Stomach (tissue), 8 donors: ENCODE measurements at regions not wholly inside any gene's neighbourhood (a gene's known extent, or its start where the extent isn't known, plus 50 kb on each side); places are given as distances from the start of the nearest gene placed in this dataset.

Experiments used
- DNase-seq, 2 donors: peaks; one replicate each; pipeline versions ENCODE4 v3.0.0 to v3.0.0-alpha.2; 2013 to 2019
- H3K27ac ChIP-seq, 5 donors: fragments of 200-600 bp in 4 of 5; sonication (generic) in 4 of 5; one replicate each; pipeline ENCODE4 v1.5.1; 2013 to 2019; ENCODE audit warnings: mild to moderate bottlenecking in 1 of 5, moderate library complexity in 1 of 5
- H3K27me3 ChIP-seq, 3 donors: fragments of 200-600 bp; sonication (generic); one replicate each; pipeline ENCODE4 v1.5.1; 2017 to 2019; ENCODE audit warnings: mixed run types in 1 of 3
- H3K36me3 ChIP-seq, 4 donors: fragments of 200-600 bp; sonication (generic); 1 replicate in 3 of 4; 2 replicates in 1 of 4; pipeline ENCODE4 v1.5.1; 2016 to 2019
- H3K4me1 ChIP-seq, 4 donors: fragments of 200-600 bp; sonication (generic); one replicate each; pipeline ENCODE4 v1.5.1; 2016 to 2019
- H3K4me3 ChIP-seq, 4 donors: fragments of 200-600 bp; sonication (generic) in 3 of 4; one replicate each; pipeline ENCODE4 v1.5.1; 2016 to 2019; ENCODE audit warnings: mild to moderate bottlenecking in 1 of 4
- H3K9me3 ChIP-seq, 4 donors: fragments of 200-600 bp; sonication (generic); one replicate each; pipeline ENCODE4 v1.5.1; 2016 to 2019
- CTCF ChIP-seq, 7 experiments: fragments of 450-650 bp in 4 of 7; fragments of 200-600 bp in 3 of 7; sonication (generic) in 3 of 7; IDR thresholded peaks; one replicate each; pipeline ENCODE4 v1.5.1; 2016 to 2019; ENCODE audit warnings: antibody characterized with exemption in 7 of 7, control low read depth in 2 of 7, mild to moderate bottlenecking in 1 of 7
- EP300 ChIP-seq: sonication (generic); formaldehyde crosslinking; IDR thresholded peaks from one replicate; pipeline ENCODE4 v1.6.1; 2017; ENCODE audit warnings: antibody characterized with exemption
- POLR2A ChIP-seq, 4 donors: fragments of 450-650 bp; IDR thresholded peaks; one replicate each; pipeline ENCODE4 v1.6.1; 2016; ENCODE audit warnings: antibody characterized with exemption in 4 of 4, control low read depth in 2 of 4, mild to moderate bottlenecking in 1 of 4, moderate library complexity in 1 of 4
- POLR2AphosphoS5 ChIP-seq, 3 donors: sonication (generic); formaldehyde crosslinking; IDR thresholded peaks; one replicate each; pipeline ENCODE4 v1.6.1; 2016; ENCODE audit warnings: antibody characterized with exemption in 3 of 3
- WGBS, 5 donors: extraction: QIAGEN DNeasy Blood & Tissue Kit in 3 of 5; methylation state at CpG; one replicate each; pipeline versions ENCODE4 v1.1.5 to v1.1.7; 2013 to 2018; 5-methylcytosine and 5-hydroxymethylcytosine counted together
- intact Hi-C: fragments of 100-400 bp; cut with DNase I; formaldehyde crosslinking; loops from one replicate; pipeline ENCODE4 v1.15.1; 2023; ENCODE audit warnings: low total_unique reads
- small RNA-seq, 4 donors: library from RNA; depleted of rRNA; stranded (forward); fragments of <200 nt; gene quantifications; one replicate each; pipeline ENCODE3, GENCODE V24; 2016
- donor health status: healthy with polysubstance abuse.
- donor health status: Bipolar disorder and iron deficiency.
- donor health status: healthy.

GRCh38 chr2:14572633-14573032, 59.9 kb upstream of the LRATD1 start:
- TF ChIP-seq POLR2AphosphoS5 (IDR thresholded peaks at IDR 0.05) (no peak), POLR2A (IDR thresholded peaks at IDR 0.05) (no peak)
- H3K9me3 ChIP-seq, result no peaks in the 10 kb centered on the region
- H3K4me1 ChIP-seq, result peaks cover 0 to 3% (median 0%) of the 10 kb centered on the region in 4 donors
- intact Hi-C loops, result no loop called here
- H3K27ac ChIP-seq, result no peak overlapping the region
- no peaks in the 10 kb centered on the region for H3K27me3 ChIP-seq
- H3K36me3 ChIP-seq, result no peaks in the 10 kb centered on the region
- WGBS, 5 donors, result 24 to 53% (median 43%) methylated on average over 2 of the region's 2 CpGs
- no peak for DNase-seq
- no peak overlapping the region for H3K4me3 ChIP-seq

GRCh38 chr2:14577843-14578242, 54.7 kb upstream of the LRATD1 start:
- no peak overlapping the region for H3K4me3 ChIP-seq
- WGBS, 5 donors, result 69 to 82% (median 78%) methylated on average over 4 of the region's 4 CpGs
- H3K9me3 ChIP-seq, result no peaks in the 10 kb centered on the region
- no peaks in the 10 kb centered on the region for H3K27me3 ChIP-seq
- peaks cover 0 to 2% (median 0%) of the 10 kb centered on the region in 4 donors for H3K4me1 ChIP-seq
- DNase-seq, result no peak
- no peak overlapping the region for H3K27ac ChIP-seq
- H3K36me3 ChIP-seq, result no peaks in the 10 kb centered on the region
- TF ChIP-seq POLR2A (IDR thresholded peaks at IDR 0.05) (no peak), EP300 (no peak), CTCF (IDR thresholded peaks at IDR 0.05) (no peak), POLR2AphosphoS5 (IDR thresholded peaks at IDR 0.05) (no peak)
- intact Hi-C loops, result no loop called here

Small RNA genes lying in the stretch of these regions (small RNA-seq; reads per million reads assigned to genes)
- gene RF00017 (0 reads per million in 4 donors), gene RNU6-1288P (0 reads per million in 4 donors)
